Stimulated activated CD8-positive, alpha-beta memory T cell treated with anti-CD3 and anti-CD28 coated beads, Interleukin-7, amount 100 ng/mL, for 48 hours (primary cell): ENCODE measurements at regions not wholly inside any gene's neighbourhood (a gene's known extent, or its start where the extent isn't known, plus 50 kb on each side); places are given as distances from the start of the nearest gene placed in this dataset.
"Not testable (repeated sequence)": the region's sequence is repeated elsewhere in the genome, so short reads cannot be mapped to it uniquely, and the experiment has no call there.

Experiments used
- DNase-seq, 2 donors: peaks; one replicate each; pipeline ENCODE4 v3.0.0-alpha.2; 2020; ENCODE audit warnings: low read depth in 1 of 2; ENCODE audit errors: extremely low read depth in 1 of 2

DNA sequence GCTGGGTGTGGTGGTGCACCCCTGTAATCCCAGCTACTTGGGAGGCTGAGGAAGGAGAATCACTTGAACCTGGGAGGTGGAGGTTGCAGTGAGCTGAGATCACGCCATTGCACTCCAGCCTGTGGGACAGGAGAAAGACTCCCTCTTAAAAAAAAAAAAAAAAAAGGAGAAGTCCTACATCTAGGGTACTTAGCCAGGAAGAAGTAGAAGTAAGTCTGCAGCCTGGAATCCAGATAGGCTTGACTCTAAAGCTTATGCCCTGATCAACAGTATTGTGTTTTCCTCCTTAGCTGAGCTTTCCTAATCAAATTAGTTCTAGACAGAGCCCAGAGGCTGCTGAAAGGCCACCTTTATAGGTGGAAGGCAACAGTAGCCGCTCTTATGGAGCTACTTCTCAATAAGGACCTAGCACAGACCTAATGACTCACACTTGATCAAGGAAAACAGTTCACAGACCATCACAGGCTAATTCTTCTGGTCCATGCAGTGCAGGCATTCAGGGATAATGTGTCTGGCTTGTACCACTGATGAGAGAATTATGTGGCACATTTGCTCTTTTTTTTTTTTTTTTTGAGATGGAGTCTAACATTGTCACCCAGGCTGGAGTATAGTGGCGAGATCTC is 105.5 kb upstream of the KLF4 start:
- no peak for DNase-seq

DNA sequence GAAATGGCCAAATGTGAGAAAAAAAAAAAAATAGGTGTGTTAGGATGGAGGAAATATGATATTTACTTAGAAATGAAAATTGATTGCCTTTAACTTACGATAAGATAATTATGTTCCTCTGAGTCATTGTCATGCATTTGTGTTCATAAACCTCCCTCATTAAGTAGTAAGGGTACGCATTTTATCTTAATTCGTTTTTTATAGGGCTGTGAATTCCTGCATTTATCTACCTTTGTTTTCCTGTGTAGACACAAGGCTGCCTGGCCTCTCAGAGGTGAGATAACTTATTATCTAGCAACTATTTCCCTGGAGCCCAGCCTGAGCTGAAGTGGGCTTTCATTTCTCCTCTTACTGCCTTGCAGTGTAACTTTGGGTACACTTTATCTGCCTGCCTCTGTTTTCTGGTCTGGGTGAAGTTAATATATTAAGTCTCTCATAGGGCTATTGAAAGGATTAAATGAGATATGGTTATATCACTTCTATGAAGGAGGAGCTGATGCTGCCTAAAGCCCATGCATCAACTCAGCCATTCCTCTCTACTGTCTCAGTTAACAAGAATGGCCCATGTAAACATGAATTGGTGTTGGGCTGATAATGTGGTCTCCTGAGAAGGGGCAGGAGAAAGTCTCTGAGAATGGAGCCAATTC is 103.8 kb upstream of the KLF4 start:
- no peak for DNase-seq

DNA sequence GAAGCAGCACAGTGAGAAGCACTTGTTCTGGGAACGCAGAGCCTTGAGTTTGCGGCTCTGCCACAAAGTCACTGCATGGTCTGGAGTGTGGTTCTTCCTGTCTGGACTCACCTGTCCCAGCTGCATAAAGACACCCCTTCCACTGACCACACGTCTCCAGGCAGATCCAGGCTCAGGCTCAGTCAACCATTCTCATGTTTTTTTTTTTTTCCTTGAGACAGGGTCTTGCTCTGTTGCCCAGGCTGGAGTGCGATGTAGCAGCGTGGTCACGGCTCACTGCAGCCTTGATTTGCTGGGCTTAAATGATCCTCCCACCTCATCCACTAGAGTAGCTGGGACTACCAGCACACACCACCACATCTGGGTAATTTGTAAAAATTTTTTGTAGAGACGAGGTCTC is 102.9 kb upstream of the KLF4 start:
- DNase-seq: no peak

DNA sequence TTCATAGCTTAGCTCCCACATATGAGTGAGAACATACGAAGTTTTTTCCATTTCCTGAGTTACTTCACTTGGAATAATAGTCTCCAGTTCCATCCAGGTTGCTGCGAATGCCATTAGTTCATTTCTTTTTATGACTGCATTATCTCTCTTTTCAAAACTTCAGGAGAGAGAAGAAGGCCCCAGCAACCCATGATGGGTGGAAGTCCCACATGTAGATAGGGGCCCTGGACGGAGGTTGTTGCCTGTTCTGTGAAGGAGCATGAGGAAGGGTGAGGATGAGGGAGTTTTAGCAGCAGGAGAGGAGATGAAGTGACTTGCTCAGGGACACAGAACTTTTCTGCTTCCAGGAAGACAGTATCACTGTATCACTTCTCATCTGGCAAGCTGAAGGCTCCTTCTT is 102.2 kb upstream of the KLF4 start:
- no peak for DNase-seq

DNA sequence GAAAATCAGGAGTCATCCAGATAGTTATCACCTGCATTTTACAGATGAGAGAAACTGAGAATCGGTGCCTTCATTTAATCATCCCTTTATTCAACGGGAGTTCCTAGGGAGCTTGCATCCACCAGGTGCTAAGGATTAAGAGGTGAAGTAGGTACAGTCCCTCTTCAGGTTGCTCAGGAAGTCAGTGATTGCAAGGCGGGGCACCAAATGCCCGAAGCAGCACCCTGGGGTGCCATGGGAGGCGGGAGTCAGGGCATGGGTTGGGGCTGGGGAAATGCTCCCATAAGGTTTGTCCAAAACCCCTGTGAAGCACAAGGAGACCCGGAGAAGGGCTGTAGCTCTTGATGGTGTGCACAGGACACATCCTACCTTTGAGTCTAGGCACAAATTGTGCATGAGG is 98.8 kb upstream of the KLF4 start:
- DNase-seq: no peak

DNA sequence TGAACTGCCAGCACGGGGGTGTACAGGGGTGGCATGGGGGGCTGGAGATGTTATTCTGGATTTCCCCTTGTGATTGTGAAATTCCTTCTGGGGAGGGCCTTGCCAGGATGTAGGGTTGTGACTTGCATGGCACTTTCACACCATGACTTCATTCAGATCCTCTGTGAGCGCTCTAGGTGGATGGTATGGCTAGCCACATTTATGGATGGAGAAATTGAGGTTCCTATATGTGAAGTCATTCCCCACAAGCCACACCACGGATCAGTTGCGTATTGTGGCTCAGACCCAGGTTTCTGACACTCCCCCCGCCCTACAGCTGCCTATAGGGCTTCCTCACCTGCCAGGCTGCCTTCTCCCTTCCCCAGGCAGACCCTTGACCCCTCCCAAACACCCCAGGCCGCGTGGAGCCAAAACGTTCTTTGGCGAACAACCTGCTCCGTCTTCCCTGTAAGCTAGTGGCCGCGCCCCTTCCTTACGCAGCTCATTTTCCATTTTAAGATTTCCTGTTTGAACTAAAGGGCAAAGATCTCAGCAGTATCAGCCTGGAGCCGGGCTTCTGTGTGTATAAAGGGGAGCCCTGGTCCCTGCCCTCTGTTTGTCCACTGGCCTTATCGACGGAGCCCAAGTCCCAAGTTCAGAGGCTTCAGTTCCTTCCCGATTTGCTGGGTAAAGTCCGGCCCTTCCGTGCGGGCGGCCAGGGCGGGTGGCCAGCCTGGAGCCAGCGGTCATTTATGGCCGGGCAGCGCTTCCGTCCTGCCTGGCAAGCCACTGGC is 97.8 kb upstream of the KLF4 start:
- no peak for DNase-seq

DNA sequence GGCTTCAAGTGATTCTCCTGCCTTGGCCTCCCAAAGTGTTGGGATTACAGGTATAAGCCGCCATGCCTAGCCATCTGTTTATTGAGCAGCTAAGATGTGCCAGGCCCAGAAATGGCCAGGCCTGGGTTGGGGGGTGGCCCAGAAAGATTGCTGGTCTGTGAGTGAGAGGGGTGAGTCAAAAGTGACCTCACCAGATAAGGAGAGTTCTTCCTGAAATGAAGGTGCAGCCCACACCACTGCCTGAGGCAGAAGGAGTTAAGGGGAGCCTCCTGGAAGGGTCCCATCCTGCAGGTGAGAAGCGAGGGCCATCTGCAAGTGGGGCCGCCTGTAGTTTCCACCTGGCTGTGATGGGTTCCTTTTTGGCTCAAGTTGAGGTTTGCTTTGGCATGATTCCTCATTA is 96.9 kb upstream of the KLF4 start:
- no peak for DNase-seq

DNA sequence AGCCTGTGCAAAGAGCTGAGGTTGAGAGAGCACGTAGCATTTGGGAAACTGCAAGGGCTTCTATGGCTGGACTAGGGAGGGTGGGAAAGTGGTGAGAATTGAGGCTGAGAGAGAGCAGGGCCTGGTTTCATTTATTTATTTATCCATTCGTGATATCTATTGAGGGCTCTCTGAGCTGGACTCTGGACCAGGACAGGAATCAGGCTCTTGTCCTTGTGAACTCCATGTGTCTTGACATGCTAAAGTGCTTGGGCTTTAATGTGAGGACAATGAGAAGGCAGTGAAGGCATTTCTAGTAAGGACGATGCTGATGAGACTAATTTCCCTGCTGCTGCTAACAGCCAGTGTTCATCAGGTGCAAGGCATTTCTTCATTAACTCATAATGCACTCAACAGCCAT is 95.9 kb upstream of the KLF4 start:
- no peak for DNase-seq

DNA sequence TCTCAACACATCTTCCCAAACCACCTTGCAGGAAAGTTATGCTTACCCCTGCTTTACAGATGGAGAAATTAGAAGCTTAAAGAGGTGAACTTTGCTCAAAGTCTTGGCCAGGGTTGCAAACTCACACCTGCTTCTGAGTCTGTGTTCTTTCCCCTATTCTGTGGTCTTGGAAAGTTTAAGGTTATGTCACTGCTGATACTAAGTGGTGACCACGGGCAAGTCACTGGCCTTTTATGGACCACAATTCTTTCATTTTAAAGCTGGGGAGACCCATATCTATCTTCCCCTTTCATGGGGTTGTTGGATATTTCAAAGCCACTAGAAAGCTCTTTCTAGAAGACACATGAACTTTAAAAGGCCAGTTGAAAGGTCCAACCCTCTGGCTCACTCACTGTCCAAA is 95.4 kb upstream of the KLF4 start:
- no peak for DNase-seq

DNA sequence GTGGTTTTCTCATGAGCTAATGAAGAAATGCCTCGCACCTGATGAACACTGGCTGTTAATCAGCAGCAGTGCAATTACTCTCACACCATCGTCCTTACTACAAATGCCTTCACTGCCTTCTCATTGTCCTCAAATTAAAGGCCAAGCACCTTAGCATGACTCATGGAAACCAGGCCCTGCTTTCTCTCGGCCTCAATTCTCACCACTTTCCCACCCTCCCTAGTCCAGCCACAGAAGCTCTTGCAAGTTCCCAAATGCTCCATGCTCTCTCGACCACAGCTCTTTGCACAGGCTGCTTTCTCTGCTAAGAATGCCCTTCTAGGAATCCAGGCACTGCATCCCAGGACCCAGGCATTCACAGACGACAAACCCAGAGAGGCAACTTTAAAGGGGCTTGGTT is 94.6 kb upstream of the KLF4 start:
- no peak for DNase-seq

DNA sequence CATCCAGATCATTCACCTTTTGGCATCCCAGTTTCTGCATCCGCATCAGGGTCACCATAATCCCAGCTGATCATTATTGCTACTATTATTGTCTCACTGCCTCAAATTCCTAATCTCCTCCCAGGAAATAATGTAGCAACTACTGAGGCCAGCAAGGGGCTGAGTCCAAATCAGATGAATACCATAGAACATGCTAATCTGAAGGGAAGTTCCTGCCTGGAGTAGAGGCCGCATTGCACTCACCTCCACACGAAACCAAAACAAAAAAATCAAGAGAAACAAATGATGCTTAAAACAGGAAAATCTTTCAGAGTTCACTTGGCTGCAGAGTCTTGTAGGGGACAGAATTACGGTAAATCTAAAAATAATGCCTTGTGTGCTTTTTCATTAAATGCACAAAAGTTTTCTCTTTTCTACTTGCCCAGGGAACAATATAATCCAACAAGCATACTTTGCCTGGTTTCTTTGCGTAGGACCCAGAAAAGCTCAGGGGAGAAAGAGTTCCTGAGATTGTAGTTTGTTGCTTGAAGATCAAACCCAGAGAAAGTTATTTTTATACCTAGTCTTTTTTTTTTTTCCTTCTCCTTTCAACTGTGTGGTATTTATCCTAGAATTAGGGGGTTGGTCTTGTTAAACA is 87.7 kb upstream of the KLF4 start:
- no peak for DNase-seq

DNA sequence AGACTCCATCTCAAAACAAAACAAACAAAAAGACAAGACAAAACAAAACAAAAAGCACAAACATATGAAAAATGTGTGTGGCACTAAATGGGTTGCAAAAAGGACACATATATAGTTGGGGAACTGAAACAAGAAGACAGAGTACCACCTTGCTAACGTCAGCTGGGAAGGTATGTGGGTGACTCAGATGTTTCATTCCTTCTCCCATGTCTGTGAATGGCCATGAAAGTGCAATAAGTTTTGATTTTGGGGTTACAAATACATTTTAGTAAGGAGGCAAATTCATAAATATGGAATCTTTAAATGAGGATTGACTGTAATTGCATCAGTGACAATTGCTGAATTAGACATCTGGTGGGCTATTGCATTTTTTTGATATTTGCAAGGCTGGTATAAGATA is 81.6 kb upstream of the KLF4 start:
- no peak for DNase-seq

DNA sequence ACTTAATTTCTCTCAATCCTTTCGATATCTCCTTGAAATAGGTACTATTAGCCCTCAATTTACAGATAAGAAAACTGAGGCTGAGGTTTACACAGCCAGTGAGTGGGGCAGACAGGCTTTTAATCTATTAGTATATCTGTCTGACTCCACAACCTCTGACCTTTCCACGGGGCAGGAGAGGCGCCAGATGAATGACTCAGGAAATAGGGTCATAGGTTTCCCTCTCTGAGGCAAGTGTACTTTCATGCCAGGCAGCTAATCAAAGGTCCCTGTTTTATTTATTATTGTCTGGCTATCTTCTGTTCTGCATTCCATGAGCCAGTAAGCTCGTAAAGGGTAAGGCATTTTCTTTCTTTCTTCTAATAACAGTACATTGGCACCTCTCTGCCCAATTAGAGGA is 79.6 kb upstream of the KLF4 start:
- DNase-seq: no peak

DNA sequence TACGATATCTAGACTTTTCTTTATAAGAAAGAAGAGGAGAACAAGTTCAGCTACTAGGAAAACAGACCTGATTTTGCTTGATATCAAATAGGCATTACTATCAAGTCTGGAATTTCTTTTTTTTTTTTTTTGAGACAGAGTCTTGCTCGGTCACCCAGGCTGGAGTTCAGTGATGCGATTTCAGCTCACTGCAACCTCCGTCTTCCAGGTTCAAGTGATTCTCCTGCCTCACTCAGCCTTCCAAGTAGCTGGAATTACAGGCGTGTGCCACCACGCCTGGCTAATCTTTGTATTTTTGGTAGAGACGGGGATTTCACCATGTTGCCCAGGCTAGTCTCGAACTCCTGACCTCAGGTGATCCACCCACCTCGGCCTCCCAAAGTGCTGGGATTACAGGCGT is 78.8 kb upstream of the KLF4 start:
- not testable (repeated sequence) for DNase-seq

DNA sequence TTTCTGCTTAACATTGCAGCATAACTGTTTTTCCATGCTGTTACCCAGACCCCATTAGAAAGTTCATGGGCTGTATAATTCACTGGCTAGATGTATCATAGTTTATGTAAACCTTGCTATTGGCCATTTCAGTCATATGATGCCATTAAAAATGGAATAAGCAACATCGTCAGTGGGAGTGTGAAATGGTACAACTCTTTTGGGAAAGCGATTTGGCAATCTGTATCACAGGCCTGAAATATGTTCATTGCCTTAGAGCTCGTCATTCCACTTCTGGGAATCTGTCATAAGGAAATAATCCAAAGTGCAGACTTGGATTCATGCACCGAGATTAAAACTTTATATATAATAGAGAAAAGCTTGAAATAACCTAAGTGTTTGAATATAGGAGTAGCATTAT is 77.9 kb upstream of the KLF4 start:
- DNase-seq: no peak

DNA sequence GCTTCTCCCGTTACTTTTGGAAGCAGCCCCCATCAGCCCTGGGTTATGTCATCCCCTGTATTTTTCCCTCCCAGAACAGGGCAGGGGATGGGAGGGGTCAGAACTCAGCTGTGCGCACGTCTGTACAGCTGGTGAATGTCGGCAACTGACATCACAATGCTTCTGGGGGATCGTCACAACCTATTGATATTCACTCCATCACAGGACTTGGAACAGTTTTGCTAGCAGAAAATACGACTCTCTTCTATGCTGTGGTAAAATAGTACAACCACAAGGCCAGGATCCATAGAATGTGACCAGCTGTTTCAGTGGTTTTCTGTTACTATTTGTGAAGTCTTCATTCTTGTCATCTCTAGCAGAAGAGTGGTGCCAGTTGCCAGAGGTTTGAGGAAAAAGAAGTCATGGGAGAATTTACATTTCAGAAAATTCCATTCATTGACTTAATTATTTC is 77.1 kb upstream of the KLF4 start:
- no peak for DNase-seq

DNA sequence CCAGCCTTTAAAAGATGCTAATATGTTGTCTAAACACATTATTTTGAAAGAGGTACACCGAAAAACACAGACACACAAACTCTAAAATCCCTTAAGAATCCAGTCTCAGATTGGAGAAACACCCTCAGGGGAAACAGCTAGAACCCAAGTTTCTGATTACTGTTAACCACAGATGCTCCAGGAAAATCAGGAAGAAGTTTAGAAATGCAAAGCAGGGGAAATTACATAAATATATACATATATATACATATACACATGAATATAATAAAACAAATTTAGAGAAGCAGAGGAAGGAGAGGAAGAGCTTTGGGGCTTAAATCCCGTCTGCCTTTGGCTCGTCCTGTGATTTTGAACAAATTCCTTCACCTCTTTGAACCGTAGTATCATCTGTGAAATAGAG is 73.2 kb upstream of the KLF4 start:
- no peak for DNase-seq

DNA sequence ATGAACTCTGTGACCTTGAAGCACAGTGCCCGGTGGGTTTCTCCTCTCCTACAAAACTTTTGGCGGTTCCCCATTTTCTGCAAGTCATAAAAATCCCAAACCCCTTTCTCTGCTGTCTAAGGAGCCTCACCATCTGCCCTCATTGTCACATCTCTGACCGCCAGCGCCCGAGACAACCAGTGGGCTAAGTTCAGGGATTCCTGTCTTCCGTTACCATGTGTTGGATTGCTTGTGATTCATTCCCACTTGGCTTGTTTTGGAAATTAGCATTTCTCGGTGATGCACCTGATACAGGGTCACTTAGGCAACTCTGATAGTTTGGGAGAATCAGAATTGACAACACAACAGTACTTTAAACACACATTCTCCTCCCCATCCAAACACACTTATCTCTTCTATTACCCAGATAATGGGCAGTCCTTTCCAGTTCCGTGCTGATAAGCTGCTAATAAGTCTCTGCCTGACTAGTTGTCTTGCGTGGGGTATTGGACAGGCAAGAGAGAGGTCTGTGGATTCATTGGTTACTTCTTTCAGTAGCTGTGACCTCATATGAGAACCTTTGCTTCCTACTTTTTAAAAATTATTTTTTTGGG is 70.0 kb upstream of the KLF4 start:
- DNase-seq: no peak

DNA sequence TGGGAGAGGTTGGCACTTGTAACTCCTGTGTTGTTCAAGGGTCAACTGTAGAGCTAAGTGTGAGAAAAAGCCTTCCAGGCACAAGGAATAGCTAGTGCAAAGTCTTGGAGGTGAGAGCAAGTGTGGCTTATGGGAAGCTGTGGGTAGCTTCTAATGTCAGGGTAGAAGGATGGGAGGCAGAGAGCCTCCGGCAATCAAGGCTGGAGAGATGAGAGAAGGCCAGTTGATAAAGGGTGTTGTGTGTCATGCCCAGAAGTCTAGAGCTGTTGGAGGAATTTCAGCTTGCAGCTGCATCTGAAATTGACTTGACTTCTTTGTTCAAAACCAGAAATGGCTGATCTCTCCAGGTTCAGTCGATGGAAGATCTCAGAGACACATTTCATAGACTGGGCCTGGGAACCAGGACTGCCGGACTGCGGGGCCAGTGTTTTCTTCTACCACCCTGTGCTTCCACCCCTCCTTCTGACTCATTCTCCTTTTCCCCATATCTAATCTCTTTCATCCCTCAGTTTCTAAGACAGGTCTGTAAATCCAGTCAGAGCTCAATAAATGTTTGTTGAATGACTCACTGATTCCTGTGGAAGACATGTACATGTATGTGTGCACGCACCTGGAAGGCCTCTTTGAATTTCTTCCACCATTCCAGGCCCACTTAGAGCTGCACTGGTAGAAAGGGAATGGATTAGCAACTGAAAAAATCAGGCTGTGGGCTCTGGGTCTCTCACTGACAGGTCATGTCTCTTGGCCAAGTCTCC is 67.8 kb upstream of the KLF4 start:
- DNase-seq: no peak

DNA sequence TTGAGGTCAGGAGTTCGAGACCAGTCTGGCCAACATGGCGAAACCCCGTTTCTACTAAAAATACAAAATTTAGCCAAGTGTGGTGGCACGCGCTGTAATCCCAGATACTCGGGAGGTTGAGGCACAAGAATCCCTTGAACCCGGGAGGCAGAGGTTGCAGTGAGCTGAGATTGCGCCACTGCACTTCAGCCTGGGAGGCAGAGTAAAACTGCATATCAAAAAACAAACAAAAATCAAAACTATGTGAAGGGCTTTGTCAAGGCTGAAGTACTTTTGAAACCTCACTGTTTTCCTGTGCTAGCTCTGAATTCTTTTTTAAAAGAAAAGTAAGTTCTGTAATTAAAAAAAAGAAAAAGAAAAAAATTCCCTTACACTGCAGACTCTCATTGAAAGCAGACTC is 65.1 kb upstream of the KLF4 start:
- no peak for DNase-seq
